G401 (cell line): ENCODE measurements at regions not wholly inside any gene's neighbourhood (a gene's known extent, or its start where the extent isn't known, plus 50 kb on each side); places are given as distances from the start of the nearest gene placed in this dataset.
"Not testable (repeated sequence)": the region's sequence is repeated elsewhere in the genome, so short reads cannot be mapped to it uniquely, and the experiment has no call there.

Experiments used
- DNase-seq: peaks from one replicate; pipeline ENCODE4 v3.0.0-alpha.2; 2015; ENCODE audit warnings: low spot score
- in situ Hi-C: cut with HindIII; loops from 2 replicates; pipeline ENCODE4 v1.10.0; 2016; ENCODE audit warnings: low sequenced_read_pairs, mixed read lengths

DNA sequence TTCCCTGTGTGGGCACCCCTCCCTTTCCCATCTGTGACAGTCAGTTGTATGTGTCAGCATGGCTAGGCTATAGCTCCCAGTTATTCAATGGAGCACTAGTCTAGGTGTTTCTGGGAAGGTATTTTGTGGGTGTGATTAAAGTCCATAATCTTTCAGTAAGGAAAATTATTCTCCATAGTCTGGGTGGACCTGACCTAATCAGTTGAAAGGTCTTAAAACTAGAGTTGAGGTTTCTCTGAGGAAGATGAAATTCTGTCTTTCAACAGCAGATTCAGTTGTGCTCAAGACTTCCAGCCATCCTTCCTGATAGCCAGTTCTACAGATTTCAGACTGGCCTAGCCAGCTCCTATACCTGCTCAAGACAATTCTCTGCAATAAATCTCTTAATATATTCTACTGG, 284.6 kb upstream of the PROK2 start:
- in situ Hi-C loops = no loop called here
- DNase-seq = no peak

DNA sequence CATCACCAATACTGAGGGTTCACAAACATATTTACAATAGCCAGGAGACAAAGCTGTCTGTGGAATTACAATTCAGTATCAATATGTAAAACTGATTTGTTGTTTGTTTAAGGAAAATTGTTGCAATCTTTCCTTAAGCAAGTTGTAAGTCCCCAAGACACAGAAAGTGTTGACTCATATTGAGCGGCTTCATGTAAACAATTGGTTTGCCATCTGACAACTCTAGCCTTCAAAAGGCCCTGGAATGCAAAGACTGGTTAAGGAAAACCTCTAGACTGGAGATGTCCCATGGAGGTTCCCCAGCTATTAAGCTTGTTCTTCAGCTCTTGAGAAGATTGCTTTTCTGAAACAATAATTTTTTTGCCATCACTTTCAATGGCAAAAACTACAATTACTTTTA, 283.7 kb upstream of the PROK2 start:
- in situ Hi-C loops = no loop called here
- DNase-seq = no peak

DNA sequence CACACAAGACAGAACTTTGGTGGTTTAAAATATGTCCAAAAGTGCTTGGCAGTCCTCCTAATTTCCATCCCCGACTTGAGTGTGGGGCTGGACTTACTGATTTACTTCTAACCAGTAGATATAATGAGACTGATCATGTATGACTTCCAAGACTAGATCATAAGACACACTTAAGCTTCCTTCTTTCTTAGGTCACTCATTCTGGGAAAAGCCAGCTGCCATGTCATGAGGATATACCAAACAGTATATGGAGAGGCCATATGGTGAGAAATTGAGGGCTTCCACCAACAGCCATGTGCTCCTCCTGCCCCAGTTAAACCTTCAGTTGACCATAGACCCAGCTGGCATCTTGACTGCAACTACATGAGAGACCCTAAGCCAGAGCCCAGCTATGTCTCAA, 282.8 kb upstream of the PROK2 start:
- no peak for DNase-seq
- in situ Hi-C loops = no loop called here

DNA sequence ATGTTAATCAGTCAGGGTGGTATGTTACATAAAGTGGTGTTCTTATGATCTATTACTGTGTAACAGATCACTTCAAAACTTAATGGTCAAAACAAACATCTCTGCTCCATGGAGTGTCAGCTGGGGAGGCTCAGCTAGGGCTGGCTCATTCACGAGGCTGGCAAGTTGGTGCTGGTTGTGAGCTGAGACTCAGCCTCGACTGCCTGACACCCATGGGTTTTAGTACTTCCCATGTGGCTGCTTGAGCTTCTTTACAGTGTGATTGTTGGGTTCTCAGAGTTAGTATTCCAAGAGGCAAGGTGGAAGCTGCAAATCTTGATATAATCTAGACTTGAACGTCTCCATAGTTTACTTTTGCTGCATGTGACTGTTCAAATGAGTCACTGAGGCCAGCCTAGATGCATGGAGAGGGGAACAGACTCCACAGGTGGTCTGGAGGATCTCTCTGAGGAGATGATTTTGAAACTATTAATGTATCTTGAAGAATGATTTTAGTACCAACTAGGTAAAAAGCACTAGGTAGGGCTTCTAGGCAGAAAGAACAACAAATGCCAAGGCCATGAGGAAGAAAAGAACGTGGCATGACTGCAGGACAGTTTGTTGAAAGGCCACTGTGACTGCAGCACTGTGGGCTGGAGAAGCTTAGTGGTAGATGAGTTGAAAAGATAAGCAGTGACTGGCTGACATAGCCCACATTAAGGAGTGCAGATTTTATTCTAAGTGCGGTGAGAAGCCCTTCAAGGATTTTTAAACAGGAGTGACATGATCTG, 281.1 kb upstream of the PROK2 start:
- no peak for DNase-seq
- in situ Hi-C loops = no loop called here

DNA sequence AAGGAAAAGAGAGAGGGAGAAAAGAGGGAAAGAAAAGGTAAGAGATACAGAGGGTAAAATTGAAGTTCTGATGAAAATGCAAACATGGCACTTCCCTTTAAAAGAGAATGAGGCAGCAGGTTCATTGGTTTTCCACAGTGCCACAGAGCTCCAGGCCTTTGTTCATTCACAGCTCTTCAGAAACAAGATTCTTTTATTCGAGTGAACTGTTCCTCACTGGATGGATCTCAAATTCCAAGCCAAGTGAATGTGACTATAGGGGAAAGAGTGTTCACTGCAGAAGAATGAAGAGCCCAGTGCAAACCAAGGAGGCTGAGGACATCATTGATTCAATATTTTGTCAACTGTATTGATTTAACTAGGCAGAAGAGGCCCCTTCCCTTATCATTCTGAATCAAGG, 280.3 kb upstream of the PROK2 start:
- in situ Hi-C loops = no loop called here
- DNase-seq = no peak

DNA sequence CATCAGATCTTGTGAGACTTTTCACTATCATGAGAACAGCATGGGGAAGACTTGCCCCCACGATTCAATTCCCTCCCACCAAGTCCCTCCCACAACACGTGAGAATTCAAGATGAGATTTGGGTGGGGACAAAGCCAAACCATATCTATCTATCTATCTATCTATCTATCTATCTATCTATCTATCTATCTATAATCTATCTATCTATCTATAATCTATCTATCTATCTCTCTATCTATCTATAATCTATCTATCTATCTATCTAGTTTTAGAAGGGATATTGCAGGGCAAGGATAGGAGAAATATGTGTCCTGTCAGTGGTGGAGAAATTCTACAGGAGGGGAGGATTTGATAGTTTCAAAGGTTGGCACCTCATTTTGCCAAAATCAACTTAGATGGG, 279.8 kb upstream of the PROK2 start:
- in situ Hi-C loops, DNase-seq: not testable (repeated sequence)

DNA sequence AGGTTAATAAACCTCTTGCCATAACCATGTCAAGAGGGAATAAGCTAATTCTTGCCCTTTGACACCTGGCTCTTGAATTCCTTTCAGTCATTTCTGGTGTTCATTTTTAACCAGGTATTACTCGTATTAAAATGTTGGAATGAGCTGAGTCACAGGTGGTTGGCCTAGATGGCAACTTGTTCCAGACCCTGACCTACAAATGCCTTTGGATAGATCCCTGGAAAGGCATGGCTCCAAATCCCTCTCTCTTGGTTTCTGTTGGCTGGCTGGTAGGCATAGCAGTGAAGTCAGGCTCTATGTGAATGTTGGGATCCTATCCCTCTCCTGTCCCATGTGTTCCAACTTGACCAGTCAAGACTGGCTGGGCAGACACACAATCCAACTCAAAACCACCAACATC, 277.1 kb upstream of the PROK2 start:
- DNase-seq = no peak
- in situ Hi-C loops = no loop called here

DNA sequence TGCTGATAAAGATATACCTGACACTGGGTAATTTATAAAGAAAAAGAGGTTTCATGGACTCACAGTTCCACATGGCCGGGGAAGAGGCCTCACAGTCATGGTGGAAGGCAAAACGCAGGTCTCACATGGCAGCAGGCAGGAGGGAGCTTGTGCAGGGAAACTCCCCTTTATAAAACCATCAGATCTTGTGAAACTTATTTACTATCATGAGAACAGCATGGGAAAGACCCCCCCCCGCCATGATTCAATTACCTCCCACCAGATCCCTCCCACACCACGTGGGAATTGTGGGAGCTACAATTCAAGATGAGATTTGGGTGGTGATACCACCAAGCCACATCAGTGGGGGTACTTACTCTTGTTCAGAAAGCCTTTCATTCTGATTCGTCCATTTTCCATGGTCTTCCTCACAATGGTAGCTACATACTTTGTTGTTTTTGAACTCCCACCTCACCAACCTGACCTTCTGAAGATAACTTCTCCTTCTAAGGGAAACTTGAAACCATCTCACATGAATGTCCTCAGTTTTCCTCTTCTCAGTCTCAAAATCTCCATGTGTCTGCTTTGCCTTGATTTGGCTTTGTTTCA, 275.6 kb upstream of the PROK2 start:
- no peak for DNase-seq
- in situ Hi-C loops = no loop called here

DNA sequence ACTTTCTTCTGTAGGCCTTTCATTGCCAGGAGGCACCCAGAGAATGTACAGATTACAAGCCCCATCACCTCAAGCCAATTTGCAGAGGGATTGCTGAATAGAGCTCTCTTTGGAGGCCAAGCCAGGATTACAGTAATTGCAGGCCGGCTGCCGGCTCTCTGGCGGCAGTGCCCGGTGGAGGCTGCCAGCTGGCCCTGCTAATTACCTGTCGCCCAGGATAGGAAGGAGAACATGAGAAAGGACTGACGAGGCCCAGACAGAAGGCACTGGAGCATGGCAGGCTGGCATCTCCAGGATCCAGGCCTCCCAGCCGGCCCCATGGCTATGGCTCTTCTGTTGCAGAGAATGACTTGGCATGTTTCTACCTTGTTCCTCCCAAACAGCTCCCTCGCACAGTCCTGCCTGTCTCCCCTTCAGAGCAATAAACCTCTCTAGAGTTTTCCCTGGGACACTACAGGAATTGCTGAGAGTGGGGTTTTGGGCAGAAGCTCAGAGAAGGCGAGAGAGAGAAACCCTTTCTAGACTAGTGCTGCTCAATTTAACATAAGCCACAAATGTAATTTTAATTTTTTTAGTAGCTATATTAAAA, 273.6 kb upstream of the PROK2 start:
- DNase-seq = peak; percentile 99
- in situ Hi-C loops = no loop called here

DNA sequence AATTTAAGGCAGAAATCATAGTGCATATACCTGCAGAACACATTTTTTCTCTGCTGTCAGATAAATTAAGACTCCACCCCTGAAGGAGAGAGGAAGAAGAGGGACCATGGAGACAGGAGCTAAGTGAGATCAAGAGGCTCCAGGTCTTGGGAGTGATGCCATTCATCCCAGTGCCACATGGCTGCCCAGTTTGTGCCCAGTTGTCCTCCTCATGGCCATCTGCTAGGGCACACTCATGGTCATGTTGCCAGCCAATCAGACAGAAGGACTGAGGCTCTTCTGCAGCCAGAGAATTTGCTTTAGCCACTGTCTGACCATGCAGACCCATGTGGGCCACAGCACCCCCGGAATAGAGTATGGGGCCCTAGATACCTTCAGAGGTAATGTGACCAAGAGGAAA, 270.5 kb upstream of the PROK2 start:
- in situ Hi-C loops = no loop called here
- peak; percentile 95 for DNase-seq

DNA sequence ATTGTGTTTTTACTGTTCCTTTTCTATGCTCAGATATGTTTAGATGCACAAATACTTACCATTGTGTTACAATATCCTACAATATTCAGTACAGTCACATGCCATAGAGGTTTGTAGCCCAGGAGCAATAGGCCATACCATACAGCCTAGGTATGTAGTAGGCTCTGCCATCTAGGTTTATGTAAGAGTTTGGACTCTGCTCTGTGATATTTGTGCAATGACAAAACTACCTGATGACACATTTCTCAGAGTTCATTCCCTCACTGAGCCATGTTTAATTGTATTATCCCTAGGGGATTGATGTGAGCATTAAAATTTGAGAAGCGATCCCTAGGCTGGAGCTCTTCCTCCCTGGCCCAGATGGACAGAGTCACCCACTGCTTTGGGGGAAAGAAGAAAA, 270.0 kb upstream of the PROK2 start:
- no peak for DNase-seq
- in situ Hi-C loops = no loop called here

DNA sequence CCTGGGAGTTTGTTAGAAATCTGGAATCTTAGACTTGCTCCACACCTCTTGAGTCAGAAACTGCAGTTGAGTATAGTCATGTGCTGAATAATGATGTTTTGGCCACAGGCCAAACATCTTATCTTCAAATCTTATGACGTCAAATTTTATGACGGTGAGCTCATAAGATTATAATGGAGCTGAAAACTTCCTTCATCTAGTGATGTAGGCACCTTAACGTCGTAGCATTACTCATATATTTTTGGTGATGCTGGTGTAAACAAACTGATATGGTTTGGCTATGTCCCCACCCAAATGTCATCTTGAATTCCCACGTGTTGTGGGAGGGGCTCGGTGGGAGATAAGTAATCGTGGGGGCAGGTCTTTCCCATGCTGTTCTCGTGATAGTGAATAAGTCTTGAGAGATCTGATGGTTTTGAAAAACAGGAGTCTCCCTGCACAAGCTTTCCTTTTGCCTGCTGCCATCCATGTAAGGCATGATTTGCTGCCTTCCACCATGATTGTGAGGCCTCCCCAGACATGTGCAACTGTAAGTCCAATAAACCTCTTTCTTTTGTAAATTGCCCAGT, 268.0 kb upstream of the PROK2 start:
- DNase-seq = no peak
- in situ Hi-C loops = no loop called here

DNA sequence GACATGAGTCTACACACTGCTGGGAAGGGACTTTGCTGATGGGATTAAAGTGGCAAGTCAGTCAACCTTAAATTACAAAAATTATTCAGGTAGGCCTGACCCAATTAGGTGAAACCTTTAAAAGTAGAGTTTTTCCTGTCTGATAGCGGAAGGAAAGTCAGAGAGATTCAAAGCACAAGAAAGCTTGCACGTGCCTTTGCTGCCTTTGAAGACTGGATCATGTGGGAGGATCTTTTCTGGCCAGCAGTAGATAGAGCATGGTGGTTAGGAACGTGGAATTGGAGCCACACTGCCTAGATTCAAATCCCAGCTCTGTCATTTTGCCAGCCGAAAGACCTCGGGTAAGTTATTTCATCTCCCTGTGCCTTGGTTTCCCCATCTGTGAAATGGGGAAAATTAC, 265.8 kb upstream of the PROK2 start:
- DNase-seq = no peak
- in situ Hi-C loops = no loop called here

DNA sequence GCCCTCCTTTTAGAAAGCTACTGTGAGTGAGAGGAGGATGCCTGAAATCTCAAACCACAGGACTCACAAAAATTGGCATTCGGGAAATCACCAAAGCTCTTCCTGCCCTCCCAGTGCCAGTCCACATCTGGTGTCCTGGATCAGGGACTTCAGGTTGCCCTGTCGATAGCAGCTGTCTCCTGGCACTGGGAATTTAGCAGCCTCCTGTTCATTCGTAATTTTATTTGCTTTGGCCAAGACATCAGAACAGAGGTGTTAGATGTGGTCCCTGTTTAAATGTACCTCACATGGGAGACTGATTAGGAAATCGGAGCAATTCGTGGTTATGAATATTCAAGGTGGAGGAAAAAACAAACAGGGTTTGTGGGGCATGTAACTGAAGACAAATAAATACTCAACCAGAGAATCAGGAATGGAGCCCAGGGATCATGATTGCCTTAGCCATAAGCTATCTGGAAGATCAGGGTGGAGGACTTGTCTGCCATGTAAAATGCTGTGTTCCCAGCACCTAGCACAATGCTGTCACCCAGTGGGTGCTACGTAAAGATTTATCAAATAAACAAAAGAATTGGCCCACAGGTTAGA, 265.2 kb upstream of the PROK2 start:
- in situ Hi-C loops = no loop called here

DNA sequence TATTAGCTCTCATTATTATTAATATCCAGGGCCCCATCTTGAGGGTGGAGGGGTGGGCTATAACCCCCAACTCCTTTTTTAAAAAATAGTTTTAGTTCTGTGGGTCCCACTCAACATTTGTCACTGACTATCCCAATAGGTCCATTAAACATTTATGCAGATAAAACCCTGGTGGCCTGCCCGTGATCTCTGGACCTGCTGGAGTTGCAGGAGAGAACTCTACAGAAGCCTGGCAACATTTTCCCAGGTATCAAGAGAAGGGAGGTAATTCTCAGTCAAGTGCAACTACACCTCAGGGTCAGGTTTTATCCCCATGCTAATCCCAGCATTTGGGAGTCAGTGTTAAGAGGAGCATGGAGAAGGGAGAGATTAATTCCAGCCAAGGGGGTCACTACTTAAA, 264.4 kb upstream of the PROK2 start:
- in situ Hi-C loops = no loop called here
- DNase-seq = no peak

More for the DNA sequence above, 265.2 kb upstream of the PROK2 start:
- DNase-seq = no peak

DNA sequence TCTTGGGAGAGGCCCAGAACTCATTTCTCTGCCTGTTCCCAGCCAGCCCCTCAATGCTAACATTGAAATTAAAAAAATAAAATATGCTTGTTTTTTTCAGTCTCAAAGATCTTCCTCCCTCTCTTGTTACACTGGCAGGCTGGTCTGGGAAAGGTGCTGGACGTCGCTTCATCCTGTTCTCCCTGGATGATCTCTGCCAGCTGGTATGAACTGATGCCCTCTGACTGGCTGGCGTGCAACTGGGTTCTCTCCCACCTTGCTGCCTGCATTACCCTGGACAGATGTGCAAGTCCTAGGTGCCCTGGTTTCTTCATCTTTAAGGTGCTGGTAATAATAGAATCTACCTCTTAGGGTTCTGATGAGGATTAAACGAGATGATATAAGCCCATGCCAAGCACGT, 263.9 kb upstream of the PROK2 start:
- in situ Hi-C loops = no loop called here
- DNase-seq = no peak

DNA sequence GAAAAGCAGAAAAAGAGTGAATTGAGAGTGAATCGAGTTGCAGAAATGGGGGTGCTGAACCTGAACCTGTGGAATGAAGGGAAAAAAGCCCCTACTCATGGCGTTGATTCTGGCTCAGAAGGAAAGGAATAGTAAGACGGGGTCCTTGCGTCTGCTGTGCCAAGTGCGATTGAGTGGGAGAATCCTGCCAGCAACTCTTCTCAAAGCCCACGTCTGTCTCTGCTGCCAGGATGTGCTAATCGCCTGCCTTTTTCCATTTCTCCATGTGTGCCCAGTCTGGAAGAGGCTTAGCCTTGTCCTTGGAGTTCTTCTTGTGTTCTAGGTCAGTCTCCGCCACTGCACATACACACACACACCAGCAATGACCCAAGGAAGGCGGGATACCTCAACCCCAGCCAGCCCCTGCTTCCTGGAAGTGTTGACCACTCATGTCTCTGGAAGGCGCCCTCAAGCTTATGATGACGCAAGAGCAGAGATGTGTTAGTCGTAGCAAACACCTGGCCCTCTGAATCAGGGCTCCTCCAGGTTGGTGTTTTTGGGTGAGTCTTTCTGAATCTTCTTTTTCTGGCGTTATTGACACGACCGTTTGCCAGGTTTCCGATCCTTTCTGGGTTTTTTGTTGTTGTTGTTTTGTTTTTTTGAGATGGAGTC, 262.4 kb upstream of the PROK2 start:
- DNase-seq = no peak
- in situ Hi-C loops = no loop called here

DNA sequence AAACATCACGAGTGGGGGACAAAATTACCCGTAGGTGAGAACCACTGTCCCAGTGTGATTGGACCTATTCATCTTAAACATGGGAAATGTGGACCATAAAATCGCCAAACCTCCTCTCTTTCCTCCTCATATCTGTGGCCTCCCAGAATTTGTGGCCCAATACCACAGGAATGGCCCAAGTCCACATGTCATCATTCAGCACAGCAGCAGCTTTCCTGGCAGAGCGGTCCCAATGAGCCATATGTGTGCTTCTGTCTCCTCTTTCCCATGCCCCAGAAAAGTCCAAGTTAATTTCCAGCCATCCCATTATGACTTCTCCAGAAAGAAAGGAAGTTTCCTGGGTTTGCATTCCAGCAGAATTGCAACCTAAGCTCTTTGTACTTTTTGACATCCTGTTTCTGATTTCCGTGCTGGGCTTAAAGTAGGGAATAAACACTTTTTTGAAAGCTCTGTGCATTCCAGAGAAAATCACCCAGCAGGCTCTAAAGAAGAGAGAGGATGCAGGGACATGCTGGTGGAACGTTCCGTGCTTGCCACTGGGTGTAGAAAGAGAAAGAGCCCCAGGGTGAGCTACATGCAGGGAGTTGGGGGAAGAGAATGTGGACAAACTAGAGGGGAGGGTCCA, 259.4 kb upstream of the PROK2 start:
- DNase-seq = no peak
- in situ Hi-C loops = no loop called here
